ENCODE measurements at regions not wholly inside any gene's neighbourhood (a gene's known extent, or its start where the extent isn't known, plus 50 kb on each side); places are given as distances from the start of the nearest gene placed in this dataset.
A peak's percentile ranks its signal among the peaks of the same experiment; 100 is the strongest.
"Not testable (repeated sequence)": the region's sequence is repeated elsewhere in the genome, so short reads cannot be mapped to it uniquely, and the experiment has no call there.

GRCh38 chr10:64771253-64772050 lies 1250.3 kb downstream of the REEP3 start:
- no peak for TF ChIP-seq ZNF274 (IDR thresholded peaks at IDR 0.05; ENCODE audit: low read depth, low read length)
- no peak for TF ChIP-seq YY1 (IDR thresholded peaks at IDR 0.05; ENCODE audit: insufficient read depth, insufficient read length)
- TF ChIP-seq SUZ12 (IDR thresholded peaks at IDR 0.05; ENCODE audit: extremely low read depth, insufficient read depth, insufficient read length): no peak
- Histone ChIP-seq H3K27me3 (ENCODE audit: insufficient read depth, insufficient read length) (no peaks in the 10 kb centered on the region), H3K9me3 (ENCODE audit: insufficient read depth, low read length) (no peaks in the 10 kb centered on the region), H3K4me3 (ENCODE audit: insufficient read length, low read depth) (no peak overlapping the region), H3K9ac (ENCODE audit: insufficient read length, low read depth) (no peak overlapping the region), H3K36me3 (ENCODE audit: insufficient read depth, insufficient read length, low read length) (no peaks in the 10 kb centered on the region), H3K4me1 (ENCODE audit: insufficient read depth, insufficient read length) (no peaks in the 10 kb centered on the region)
- DNase-seq (ENCODE audit: low read depth, low spot score): no peak

DNA sequence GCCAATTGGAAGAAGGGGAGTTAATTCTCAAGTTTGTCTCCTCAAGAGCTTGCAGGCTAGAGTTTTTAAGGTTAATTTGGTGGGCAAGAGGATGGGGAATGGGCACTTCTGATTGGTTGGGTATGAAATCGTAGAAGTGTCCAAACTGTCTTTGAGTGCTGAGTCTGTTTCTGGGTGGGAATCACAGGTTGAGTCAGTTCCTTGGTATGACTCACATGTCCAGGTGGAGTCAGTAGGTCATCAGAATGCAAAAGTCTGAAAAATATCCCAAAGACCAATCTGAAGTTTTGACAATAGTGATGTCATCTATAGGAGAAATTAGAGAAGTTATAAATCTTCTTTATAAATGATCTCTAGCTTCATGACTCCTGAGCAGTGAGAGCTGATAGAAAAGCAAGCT lies 1252.2 kb downstream of the REEP3 start:
- H3K36me3 ChIP-seq (ENCODE audit: insufficient read depth, insufficient read length, low read length): no peaks in the 10 kb centered on the region
- H3K27me3 ChIP-seq (ENCODE audit: insufficient read depth, insufficient read length): no peaks in the 10 kb centered on the region
- H3K4me1 ChIP-seq (ENCODE audit: insufficient read depth, insufficient read length): no peaks in the 10 kb centered on the region
- H3K9me3 ChIP-seq (ENCODE audit: insufficient read depth, low read length): no peaks in the 10 kb centered on the region
- DNase-seq (ENCODE audit: low read depth, low spot score): no peak
- TF ChIP-seq ZNF274 (IDR thresholded peaks at IDR 0.05; ENCODE audit: low read depth, low read length) (no peak), SUZ12 (IDR thresholded peaks at IDR 0.05; ENCODE audit: extremely low read depth, insufficient read depth, insufficient read length) (no peak), YY1 (IDR thresholded peaks at IDR 0.05; ENCODE audit: insufficient read depth, insufficient read length) (no peak)
- no peak overlapping the region for H3K9ac ChIP-seq (ENCODE audit: insufficient read length, low read depth)
- no peak overlapping the region for H3K4me3 ChIP-seq (ENCODE audit: insufficient read length, low read depth)

DNA sequence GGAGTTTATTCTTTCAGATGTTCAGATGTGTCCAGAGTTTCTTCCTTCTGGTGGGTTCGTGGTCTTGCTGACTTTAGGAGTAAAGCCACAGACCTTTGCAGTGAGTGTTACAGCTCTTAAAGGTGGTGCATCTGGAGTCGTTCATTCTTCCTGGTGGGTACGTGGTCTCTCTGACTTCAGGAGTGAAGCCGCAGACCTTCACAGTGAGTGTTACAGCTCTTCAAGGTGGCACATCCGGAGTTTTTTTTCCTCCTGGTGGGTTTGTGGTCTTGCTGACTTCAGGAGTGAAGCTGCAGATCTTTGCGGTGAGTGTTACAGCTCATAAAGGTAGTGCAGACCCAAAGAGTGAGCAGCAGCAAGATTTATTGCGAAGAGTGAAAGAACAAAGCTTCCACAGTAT lies 1263.2 kb downstream of the REEP3 start:
- H3K9ac ChIP-seq (ENCODE audit: insufficient read length, low read depth); H3K4me1 ChIP-seq (ENCODE audit: insufficient read depth, insufficient read length); H3K9me3 ChIP-seq (ENCODE audit: insufficient read depth, low read length); H3K36me3 ChIP-seq (ENCODE audit: insufficient read depth, insufficient read length, low read length); H3K27me3 ChIP-seq (ENCODE audit: insufficient read depth, insufficient read length); DNase-seq (ENCODE audit: low read depth, low spot score); H3K4me3 ChIP-seq (ENCODE audit: insufficient read length, low read depth): not testable (repeated sequence)

DNA sequence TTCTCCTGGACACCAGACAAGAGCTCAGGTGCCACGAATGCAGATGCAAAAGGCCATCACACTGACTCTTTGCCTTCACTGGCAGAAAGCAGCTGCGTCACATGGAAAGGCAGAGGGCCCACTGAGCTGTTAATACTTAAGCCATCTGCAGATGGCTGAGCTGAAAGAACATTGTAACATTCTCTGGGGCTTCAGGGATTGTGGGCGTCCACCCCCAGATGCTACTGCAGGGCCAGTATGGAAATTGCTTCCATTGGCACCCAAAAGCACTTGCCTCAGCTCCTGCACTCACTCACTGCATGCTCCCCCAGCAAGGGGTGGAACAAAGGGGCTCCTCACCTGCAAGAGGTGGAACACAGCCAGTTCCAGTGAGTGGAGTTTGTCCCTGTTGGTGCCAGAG lies 1264.6 kb downstream of the REEP3 start:
- H3K36me3 ChIP-seq (ENCODE audit: insufficient read depth, insufficient read length, low read length): no peaks in the 10 kb centered on the region
- H3K4me3 ChIP-seq (ENCODE audit: insufficient read length, low read depth): no peak overlapping the region
- TF ChIP-seq SUZ12 (IDR thresholded peaks at IDR 0.05; ENCODE audit: extremely low read depth, insufficient read depth, insufficient read length) (no peak), YY1 (IDR thresholded peaks at IDR 0.05; ENCODE audit: insufficient read depth, insufficient read length) (no peak), ZNF274 (IDR thresholded peaks at IDR 0.05; ENCODE audit: low read depth, low read length) (no peak)

GRCh38 chr10:64786989-64787388 lies 1265.8 kb downstream of the REEP3 start:
- no peaks in the 10 kb centered on the region for H3K36me3 ChIP-seq (ENCODE audit: insufficient read depth, insufficient read length, low read length)
- H3K4me1 ChIP-seq (ENCODE audit: insufficient read depth, insufficient read length): no peaks in the 10 kb centered on the region
- no peak overlapping the region for H3K4me3 ChIP-seq (ENCODE audit: insufficient read length, low read depth)
- H3K9me3 ChIP-seq (ENCODE audit: insufficient read depth, low read length): peaks cover 8% of the 10 kb centered on the region; the same call in 1 of the 2 replicates
- DNase-seq (ENCODE audit: low read depth, low spot score): no peak
- no peak overlapping the region for H3K9ac ChIP-seq (ENCODE audit: insufficient read length, low read depth)
- TF ChIP-seq ZNF274 (IDR thresholded peaks at IDR 0.05; ENCODE audit: low read depth, low read length) (no peak), YY1 (IDR thresholded peaks at IDR 0.05; ENCODE audit: insufficient read depth, insufficient read length) (no peak), SUZ12 (IDR thresholded peaks at IDR 0.05; ENCODE audit: extremely low read depth, insufficient read depth, insufficient read length) (no peak)
- H3K27me3 ChIP-seq (ENCODE audit: insufficient read depth, insufficient read length): no peaks in the 10 kb centered on the region

More for the DNA sequence above, 1264.6 kb downstream of the REEP3 start:
- no peak for DNase-seq (ENCODE audit: low read depth, low spot score)
- H3K9me3 ChIP-seq (ENCODE audit: insufficient read depth, low read length): peaks cover 8% of the 10 kb centered on the region; the same call in 1 of the 2 replicates
- no peak overlapping the region for H3K9ac ChIP-seq (ENCODE audit: insufficient read length, low read depth)
- no peaks in the 10 kb centered on the region for H3K4me1 ChIP-seq (ENCODE audit: insufficient read depth, insufficient read length)
- no peaks in the 10 kb centered on the region for H3K27me3 ChIP-seq (ENCODE audit: insufficient read depth, insufficient read length)

DNA sequence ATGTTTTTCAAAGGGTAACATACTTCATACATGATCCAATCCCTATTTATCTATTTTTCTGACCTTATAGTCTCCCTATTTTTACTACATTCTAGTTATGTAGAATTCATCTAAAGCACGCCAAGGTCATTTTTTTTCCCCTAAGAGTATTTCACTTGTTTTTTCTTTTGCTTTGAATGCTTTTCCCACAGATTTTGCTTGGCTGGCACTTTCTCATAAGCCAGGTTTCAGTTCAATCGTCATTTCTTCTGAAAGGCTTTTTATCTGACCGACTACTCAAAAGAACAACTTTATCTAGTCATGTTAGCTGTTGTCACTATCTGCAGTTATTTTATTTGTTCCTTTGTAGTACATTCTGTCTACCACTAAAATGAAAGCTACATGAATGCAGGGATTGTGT lies 1274.6 kb downstream of the REEP3 start:
- H3K36me3 ChIP-seq (ENCODE audit: insufficient read depth, insufficient read length, low read length): no peaks in the 10 kb centered on the region
- H3K4me1 ChIP-seq (ENCODE audit: insufficient read depth, insufficient read length): no peaks in the 10 kb centered on the region
- no peak overlapping the region for H3K9ac ChIP-seq (ENCODE audit: insufficient read length, low read depth)
- H3K4me3 ChIP-seq (ENCODE audit: insufficient read length, low read depth): no peak overlapping the region
- H3K9me3 ChIP-seq (ENCODE audit: insufficient read depth, low read length): no peaks in the 10 kb centered on the region
- no peak for DNase-seq (ENCODE audit: low read depth, low spot score)
- no peak for TF ChIP-seq SUZ12 (IDR thresholded peaks at IDR 0.05; ENCODE audit: extremely low read depth, insufficient read depth, insufficient read length)
- no peaks in the 10 kb centered on the region for H3K27me3 ChIP-seq (ENCODE audit: insufficient read depth, insufficient read length)

DNA sequence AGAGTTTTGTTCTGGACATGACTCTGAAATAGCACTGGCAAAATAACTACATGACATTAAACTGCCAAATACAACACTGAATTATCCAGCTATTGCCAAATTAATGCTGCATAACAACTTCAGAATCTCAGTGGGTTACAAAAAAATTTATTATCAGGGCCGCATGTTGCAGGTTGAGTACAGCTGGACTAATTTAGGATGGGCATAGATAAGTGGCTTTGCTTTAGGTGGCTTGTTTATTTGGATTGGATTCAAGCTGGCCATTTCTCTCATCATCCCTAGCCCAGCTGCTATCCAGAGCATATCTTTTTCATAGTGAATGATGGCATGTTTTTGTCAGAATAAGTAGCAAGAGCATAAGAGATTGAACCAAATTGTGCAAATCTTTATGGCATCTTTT lies 1277.1 kb downstream of the REEP3 start:
- Histone ChIP-seq H3K36me3 (ENCODE audit: insufficient read depth, insufficient read length, low read length) (no peaks in the 10 kb centered on the region), H3K9me3 (ENCODE audit: insufficient read depth, low read length) (no peaks in the 10 kb centered on the region), H3K4me3 (ENCODE audit: insufficient read length, low read depth) (no peak overlapping the region), H3K4me1 (ENCODE audit: insufficient read depth, insufficient read length) (no peaks in the 10 kb centered on the region), H3K9ac (ENCODE audit: insufficient read length, low read depth) (no peak overlapping the region), H3K27me3 (ENCODE audit: insufficient read depth, insufficient read length) (no peaks in the 10 kb centered on the region)
- no peak for TF ChIP-seq SUZ12 (IDR thresholded peaks at IDR 0.05; ENCODE audit: extremely low read depth, insufficient read depth, insufficient read length)
- TF ChIP-seq ZNF274 (IDR thresholded peaks at IDR 0.05; ENCODE audit: low read depth, low read length): no peak
- no peak for TF ChIP-seq YY1 (IDR thresholded peaks at IDR 0.05; ENCODE audit: insufficient read depth, insufficient read length)
- no peak for DNase-seq (ENCODE audit: low read depth, low spot score)

DNA sequence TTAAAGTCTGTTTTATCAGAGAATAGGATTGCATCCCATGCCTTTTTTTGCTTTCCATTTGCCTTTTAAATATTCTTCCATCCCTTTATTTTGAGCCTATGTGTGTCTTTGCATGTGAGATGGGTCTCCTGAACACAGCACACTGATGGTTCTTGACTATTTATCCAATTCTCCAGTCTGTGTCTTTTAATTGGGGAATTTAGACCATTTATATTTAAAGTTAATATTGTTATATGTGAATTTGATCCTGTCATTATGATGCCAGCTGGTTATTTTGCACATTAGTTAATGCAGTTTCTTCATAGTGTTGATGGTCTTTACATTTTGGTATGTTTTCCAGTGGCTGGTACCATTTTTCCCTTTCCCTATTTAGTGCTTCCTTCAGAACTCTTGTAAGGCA lies 1287.0 kb downstream of the REEP3 start:
- not testable (repeated sequence) for H3K4me1 ChIP-seq (ENCODE audit: insufficient read depth, insufficient read length); H3K9me3 ChIP-seq (ENCODE audit: insufficient read depth, low read length); H3K9ac ChIP-seq (ENCODE audit: insufficient read length, low read depth); H3K4me3 ChIP-seq (ENCODE audit: insufficient read length, low read depth); H3K27me3 ChIP-seq (ENCODE audit: insufficient read depth, insufficient read length); DNase-seq (ENCODE audit: low read depth, low spot score); H3K36me3 ChIP-seq (ENCODE audit: insufficient read depth, insufficient read length, low read length)

DNA sequence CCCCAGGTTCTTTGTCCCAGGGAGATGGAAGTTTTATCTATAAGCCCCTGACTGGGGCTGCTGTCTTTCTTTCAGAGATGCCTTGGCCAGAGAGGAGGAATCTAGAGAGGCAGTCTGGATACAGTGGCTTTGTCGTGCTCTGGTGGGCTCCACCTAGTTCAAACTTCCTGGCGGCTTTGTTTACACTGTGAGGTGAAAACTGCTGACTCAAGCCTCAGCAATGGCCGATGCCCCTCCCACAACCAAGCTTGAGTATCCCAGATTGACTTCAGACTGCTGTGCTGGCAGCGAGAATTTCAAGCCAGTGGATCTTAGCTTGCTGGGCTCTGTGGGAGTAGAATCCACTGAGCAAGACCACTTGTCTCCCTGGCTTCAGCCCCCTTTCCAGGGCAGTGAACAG lies 1288.8 kb downstream of the REEP3 start:
- not testable (repeated sequence) for H3K4me3 ChIP-seq (ENCODE audit: insufficient read length, low read depth); H3K4me1 ChIP-seq (ENCODE audit: insufficient read depth, insufficient read length); H3K27me3 ChIP-seq (ENCODE audit: insufficient read depth, insufficient read length); H3K9ac ChIP-seq (ENCODE audit: insufficient read length, low read depth); H3K36me3 ChIP-seq (ENCODE audit: insufficient read depth, insufficient read length, low read length); H3K9me3 ChIP-seq (ENCODE audit: insufficient read depth, low read length)
- peak; percentile 51 for DNase-seq (ENCODE audit: low read depth, low spot score)

Data from NT2/D1 (cell line).